Daoy (cell line): ENCODE measurements at regions not wholly inside any gene's neighbourhood (a gene's known extent, or its start where the extent isn't known, plus 50 kb on each side); places are given as distances from the start of the nearest gene placed in this dataset.

Source experiments
- DNase-seq: peaks from one replicate; pipeline ENCODE4 v3.0.0-alpha.2; 2015; ENCODE audit warnings: low read depth

DNA sequence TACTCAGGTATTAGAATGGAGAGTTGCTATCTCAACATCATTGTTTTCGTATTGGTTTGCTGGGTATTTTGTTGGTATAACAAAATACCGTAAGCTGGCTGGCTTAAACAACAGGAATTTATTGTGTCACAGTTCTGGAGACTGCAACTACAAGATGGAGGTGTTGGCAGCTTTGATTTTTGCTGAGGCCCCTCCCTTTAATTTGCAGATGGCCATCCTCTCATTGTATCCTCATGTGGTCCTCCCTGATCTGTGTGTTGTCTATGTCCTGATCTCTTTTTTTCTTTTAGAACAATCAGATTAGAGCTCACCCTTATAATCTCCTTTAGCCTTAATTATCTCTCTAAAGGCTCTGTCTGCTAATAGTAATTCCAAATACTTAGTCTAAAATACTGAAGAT is 299.8 kb upstream of the GOLIM4 start:
- DNase-seq: no peak

DNA sequence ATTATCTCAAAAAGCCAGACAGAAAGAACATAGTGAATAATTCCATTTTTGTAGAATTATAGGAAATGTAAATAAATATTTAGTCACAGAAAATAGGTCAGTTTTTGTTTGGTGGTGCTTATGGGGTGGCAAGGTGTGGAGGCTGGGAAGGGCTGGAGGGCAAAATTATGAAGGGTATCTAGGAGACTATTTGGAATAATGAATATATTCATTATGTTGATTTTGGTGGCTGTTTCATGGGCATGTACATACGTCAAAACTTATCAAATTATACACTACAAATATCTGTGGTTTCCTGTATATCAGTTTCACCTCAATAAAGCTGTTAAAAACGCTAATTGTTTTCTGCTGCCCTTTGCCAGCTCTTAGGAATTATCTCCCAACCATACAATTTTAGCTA is 298.7 kb upstream of the GOLIM4 start:
- DNase-seq: no peak

DNA sequence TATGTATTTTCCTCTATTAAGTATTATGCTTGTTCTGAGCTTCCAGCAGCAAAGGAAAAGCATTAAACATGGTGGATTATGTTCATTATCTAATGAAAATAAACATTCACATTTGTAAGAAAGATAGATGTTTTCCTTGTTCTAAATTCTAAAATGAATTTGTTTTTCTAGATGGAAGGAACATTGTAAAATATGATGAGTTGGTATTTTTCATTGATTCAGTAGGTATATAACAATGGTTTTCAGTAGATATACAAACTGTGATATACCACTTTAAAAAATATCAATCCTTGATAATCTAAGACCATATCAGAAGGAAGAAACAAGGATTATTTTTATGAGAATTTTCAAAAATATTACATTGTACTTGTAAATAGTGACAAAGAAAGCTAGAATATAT is 290.6 kb upstream of the GOLIM4 start:
- no peak for DNase-seq

DNA sequence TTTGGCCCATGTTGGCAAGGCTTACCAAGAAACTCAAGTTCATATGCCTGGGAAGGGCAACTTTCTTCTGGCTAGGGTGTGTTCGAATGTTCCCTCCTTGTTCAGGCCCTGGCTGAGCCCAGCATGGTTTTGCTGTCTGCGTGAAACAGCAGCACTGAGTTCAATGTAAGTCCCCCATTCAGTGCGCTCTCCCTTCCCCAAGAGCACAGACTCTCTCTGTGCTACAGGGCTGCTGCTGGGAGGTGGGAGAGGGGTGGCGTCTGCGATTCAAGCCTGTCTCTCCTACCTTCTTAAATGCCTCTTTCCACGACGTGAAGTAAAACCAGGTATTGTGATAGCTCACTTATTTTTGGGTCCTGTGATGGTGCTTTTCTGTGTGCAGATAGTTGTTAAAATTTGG is 289.3 kb upstream of the GOLIM4 start:
- DNase-seq: no peak

DNA sequence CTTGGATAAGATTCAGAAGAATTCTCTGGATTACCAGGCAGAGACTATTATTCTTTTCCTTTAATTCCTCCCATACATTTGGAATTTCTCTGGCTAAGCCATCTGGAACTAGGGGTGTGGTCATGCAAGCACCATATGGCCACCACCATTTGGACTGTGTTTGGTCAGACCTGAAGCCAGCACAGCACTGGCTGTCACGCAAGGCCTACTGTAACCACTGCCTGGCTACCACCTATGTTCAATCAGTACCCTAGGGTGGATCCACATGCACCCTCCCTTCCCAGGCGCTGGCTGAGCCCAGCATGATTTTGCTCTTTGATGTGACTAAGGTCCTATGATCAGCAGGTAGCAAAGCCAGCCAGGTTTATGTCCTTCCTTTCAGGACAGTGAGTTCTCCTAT is 287.8 kb upstream of the GOLIM4 start:
- DNase-seq: no peak

DNA sequence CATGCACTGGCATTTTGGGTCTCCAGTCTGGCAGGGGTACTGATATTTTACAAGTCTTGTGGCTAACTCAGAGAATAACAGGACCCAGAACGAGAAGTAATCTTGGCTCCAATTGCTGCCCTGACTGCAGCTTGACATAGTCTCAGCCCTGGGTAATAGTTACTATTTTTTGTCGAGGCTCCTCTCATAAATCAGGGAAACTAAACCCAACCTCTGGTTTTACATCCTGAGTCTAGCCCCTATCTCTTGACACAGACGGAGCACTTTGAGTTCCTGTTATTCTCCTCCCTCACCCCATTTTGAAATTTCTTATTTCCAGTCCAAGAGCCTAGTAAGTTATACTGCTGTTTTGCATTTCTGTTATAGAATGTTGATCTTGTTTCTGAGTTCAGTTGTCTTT is 276.1 kb upstream of the GOLIM4 start:
- no peak for DNase-seq

DNA sequence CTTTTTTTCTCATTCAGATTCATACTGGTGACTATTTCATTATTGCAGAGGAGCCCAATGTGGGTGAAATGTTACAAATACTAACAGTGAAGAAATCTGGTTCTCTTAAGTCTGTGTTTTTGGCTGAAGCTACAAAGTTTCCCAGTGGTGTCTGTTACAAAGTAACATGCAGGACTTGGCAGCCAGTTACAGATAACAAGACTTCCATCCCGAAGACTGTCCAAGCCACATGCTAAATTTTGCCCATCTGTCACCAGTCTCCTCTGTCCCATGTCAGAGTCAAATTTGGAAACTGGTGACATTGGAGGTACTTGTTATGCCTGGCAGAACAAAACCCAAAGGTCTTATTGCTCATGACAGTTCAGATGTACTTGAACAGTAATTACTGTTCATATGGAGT is 269.2 kb upstream of the GOLIM4 start:
- no peak for DNase-seq

DNA sequence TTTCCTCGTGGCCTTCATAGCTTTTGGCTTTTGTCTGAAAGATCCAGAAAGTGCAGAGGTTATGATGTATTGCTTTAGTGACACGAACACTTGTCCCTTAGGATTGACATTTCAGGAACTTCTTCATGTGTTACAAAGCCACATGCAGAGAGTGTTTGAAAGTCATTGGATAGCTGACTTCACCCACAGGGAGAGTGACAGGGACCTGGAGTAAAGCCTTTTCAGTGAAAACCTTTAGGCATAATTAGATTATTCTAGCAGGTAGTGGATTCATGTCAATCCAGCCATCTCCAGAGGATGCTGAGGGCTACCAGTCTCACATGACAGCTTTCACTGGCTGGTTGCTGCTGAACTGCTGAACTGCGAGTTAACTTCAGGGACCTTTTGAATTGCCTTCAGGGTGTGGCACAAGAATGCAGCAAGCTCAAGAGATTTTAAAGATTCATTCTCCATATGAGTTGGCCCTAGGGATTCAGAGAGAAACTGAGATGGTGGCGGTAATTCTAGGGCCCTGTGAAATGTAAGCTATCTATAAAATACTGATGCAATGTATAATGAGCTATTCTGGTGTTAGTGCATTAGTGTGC is 267.0 kb upstream of the GOLIM4 start:
- no peak for DNase-seq

DNA sequence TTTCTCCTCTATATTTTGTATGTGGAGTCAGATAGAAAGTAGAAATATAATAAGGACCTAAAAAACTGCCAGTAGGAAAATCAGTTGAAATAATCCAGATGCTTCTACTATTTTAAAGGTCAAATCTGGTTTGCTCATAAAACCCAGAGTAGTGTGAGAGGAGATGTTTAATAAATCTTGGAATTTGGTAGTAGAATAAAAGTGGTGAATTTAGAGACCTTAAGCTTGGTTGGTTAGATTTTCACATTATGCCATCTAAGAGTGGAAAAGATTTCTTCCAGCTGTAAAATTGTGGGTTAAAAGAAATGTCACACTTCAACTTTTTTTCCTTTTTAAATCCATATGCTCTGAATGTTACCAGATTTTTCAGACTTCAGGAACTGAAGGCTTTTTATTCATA is 266.4 kb upstream of the GOLIM4 start:
- DNase-seq: no peak

DNA sequence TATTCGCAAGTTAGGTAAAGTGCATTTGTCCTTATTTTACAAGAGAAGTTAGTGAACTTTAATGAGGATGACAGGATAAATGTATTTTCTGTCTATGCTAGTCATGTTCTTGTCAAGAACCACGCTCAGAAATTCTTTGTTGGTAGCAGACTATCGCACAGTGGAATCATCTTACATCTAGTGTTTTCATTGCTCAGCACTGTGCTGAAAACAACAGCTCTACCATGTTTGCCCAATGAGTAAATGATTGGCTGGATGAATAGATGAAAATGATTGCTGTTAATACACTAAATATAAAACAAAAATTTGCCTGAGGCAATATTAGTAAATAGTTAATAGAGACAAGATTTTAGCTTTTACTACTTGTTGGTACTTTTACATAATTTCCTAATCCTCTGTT is 265.3 kb upstream of the GOLIM4 start:
- no peak for DNase-seq

DNA sequence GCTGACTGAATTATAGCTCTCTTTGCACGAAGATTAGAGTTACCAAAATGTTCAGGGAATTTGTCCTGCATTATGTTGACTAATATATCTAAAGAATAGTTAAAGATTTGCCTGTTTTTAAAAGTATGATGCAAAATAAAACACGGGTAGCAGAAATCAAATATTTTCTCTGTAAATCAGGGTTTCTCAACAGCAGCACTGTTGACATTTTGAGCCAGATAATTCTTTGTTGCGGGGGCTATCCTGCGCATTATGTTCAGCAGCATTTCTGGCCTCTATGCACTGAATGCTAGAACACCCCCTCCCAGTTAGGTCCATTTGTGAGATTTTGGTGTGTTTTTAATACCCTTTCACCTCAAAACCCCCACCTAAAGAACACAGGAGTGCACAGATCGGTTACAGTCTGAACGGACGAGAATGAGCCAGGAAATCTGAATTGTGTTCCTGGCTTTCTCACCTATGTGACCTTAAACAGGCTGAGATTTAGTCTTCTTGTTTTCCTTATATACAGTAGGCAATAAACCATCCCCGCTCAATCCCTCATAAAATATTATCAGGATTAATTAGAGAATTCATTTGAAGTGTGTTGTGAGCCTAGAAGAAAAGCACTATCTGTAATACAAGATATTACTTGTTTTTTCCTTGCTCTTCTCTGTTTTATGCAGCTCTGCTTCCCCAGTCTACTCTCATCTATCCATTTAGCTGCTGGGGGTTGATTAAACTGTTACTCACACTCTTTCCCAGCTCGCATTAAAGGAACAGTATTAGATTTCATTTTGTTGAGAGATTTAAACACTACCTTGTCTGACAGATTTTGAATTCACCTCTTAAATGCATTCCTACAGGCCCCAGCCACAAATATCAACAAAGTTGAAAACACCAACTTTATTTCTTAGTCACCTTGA is 247.5 kb upstream of the GOLIM4 start:
- peak; percentile 35 for DNase-seq

DNA sequence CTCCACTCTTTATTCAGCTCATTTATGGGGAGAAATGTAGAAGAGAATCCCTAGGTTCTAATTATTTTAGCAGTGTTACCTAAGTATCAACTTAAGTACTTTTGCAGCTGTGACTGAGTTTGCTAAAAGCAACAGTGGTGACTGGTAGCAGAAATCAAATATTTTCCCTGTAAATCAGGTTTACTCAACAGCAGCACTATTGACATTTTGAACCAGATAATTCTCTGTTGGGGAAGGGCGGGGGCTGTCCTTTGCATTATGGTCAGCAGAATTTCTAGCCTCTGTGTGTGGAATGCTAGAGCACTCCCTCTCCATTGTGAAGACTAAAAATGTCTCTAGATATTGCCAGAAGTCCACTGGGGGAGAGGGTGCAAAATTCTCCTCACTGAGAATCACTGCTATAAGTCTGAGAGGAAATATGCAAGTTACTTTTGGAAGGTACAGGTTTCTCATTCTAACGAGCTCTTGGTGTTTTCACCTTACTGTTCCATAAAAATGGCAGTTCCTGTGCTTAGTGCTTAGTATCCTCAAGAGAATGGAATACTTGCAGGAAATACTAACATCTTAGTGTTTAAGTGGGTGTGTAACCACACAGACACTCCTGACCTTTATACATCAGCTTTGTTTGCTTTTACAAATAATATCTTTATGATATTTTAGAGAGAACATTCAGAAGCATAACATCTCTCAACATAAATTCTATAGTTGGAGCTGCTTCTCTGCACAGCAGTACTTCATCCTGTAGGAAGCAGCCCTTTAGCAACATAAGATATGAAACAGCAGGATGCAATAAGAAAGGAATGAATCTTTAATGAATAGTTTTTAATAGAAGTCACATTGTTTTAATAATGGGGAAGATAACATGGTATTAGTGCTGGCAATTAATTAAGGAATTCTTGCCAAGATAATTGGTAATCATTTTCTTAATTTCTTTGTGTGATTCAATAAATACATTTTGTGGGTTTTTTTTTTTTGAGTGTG is 246.5 kb upstream of the GOLIM4 start:
- peak; percentile 2 for DNase-seq

DNA sequence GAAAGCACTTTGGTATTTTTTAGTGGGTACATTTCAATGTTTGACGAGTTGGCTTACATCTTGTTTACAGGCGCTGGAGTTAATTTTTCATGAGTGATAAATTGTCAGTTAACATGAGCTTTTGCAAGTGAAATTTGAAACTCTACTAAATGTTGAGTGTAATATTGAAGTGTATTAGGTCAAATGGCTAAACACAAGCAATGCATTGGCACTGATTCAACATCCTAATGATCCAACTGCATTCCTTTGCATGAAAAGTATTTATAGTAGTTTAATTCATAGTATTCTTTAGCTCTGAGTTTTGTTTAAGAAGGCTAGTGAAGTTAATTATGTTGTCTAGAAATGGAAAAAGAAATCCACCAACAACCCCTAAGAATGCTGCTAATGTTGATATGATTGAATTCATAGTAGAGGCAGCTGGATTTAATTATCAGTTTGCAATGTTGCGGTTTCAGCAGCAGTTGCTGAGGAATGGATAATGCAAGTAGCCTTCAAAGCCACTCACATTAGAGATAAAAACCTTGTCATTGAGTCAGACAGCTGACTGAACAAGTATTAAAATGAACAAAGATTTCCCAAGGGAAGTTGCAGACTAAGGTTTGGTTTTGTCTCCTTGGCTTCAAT is 245.6 kb upstream of the GOLIM4 start:
- DNase-seq: peak; percentile 69

DNA sequence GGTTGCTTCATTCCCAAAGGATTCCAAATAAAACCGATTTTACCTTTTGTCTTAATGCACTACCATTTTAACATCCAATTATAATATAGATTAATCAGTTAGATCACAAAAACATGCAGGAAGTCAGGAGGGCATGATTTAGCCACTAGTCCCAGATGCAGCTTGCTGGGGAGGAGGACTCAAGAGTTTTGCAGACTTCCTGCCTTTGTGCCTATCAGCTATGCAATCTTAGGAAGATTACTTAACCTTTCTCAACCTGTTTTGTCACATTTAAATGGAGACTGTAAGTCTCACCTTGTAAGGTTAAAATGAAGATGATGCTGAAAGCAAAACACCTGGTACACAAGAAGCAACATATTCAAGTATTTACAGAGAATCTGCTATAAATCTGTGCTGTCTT is 242.4 kb upstream of the GOLIM4 start:
- no peak for DNase-seq

DNA sequence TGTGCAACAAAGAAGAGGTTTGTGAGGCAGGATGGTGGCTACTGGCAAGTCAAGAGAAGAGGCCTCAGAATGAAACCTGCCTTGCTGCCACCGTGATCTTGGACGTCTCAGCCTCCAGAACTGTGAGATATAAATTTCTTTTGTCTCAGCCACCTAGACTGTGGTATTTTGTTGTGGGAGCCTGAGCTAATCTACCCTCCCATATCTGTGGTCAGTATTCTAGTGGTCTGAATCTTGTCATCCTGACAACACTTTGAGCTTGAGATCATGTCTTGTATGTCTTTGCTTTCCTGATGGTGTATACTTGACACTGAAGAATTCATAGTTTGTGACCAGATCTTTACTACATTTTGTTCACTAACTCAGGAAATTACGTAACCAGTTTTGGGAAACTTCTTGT is 240.6 kb upstream of the GOLIM4 start:
- no peak for DNase-seq

DNA sequence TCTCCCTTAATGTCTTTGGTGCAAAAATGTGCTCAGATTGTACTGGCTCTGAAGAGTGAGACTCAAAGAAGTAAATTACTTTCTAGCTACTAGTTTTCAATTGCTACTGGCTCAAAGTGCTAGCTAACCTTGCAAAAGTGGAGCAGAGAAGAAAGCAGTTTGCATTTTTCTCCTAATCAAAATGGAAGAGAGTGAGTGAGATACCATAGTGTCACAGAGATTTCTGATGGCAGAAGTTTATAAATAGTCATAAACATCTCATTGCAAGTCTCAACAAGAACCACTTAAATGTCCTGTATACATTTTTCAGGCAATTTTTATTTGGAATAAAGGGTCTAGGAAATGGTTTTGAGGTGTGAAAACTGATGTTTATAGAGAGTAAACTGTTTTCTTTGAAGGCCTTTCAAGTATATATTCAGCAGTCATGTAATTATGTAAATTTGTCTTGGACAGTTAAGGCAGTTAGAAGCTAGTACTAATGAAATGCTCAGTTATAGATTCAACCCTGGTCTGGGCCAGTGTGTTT is 237.7 kb upstream of the GOLIM4 start:
- DNase-seq: no peak

DNA sequence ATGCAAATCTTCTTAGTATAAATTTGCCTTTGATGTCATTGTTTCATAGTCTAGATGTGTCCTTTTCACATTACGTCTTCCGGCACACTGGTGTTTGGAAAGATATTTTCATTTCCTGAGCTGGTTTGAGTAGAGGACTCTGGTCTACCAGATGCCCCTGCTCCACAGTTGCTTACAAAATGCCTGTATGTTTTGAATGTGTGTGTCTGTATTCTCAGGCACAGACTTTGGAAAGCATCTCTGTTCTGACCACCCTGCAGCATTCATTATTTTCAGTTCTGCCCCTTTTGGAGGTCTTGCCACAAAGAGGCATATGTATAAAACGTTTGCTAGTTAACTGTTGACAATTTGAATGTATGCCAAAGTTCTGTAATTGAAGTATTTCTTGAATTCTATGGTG is 236.0 kb upstream of the GOLIM4 start:
- DNase-seq: no peak

DNA sequence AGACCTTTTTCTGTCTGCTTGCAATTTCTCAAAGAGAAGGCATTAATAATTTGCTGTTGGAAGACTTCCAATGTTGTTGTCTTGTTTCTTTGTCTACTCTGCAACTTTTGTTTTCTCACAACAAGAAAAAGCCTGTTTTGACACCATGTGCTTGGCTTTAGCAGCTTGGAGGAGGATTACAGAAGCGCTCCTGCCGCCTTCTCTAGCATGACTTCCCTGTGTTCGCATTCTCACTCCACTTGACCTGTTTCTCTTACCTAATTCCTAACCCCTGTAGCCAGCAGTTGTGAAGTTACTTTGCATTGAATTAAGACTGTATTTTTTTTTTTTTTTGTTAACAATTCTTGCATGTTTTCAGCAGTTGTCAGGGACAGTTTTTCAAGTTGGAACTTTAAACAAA is 235.3 kb upstream of the GOLIM4 start:
- no peak for DNase-seq

DNA sequence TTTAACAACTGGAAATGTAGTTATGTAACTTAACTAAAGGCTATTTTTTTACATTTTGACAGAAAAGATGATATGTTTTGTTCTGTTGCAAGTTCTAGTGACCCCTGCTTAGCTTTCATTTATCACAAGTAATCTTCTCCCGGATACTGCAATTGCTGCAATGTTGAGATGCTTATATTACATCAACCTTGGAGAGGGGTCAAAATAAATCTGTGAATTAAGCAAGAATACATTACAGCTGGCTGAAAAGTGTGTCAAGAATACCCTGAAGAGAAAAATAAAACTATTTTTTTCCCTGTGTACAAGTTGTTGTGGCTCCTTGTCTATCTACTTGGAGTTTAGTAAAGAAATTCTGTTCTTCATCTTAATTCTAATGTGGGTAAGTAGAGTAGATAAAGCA is 232.1 kb upstream of the GOLIM4 start:
- no peak for DNase-seq

DNA sequence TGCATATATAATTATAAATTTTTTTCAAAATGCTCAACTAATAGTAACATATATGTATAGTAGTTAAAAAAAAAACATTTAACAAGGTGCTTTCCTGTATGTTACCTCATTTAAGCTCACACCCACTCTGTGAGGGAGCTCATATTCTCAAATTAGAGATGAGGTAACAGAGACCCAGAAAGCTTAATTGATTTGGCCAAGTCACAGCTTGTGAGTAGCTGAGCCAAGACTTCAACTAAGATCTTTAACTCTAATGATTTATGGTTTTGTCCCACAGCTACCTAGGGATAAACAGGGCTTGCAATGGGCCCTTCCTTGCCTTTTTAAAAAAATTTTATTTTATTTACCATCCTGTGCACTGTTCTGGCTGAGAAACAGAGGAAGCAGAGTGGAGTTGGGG is 230.0 kb upstream of the GOLIM4 start:
- no peak for DNase-seq

DNA sequence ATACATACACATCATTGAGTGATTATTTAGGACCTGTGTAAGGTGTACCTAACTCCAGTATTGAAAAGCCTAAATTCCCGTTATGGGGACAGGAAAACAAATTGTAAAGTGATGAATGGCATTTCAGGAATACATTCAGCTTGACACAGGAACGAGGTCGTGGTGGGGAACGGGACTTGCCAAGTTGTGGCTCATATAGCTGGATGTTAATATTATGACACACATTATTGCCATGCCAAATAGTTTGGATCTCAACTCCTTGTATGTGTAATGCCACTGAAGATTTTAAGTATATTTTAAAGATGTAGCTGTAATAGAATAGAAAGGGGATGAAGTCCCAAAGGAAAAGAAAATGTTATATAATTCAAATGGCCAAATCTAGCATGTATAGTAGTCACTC is 227.2 kb upstream of the GOLIM4 start:
- DNase-seq: no peak

DNA sequence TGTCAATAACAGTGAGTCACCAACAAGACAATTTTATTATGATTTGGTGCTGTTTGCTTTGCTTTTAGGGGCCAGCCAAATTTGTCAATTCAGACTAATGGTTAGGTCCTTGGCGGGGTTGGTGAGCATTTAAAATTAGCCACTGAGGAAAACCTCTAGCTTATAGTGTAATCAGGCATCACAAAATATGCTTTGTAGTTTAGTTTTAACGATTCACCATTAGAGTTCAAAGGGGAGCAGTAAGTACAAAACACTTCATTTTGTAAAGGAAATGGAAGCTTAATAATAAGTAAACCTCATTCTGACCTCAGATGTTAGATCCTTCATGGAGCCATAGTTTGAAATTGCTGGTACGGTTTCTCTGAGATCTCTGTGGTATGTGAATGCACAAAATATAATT is 218.4 kb upstream of the GOLIM4 start:
- DNase-seq: no peak
